CD4-positive, alpha-beta T cell (primary cell): ENCODE measurements at regions not wholly inside any gene's neighbourhood (a gene's known extent, or its start where the extent isn't known, plus 50 kb on each side); places are given as distances from the start of the nearest gene placed in this dataset.

Source experiments
- ATAC-seq: fragments of 200-7000 bp; cut with Tn5 transposase; one replicate; pipeline ENCODE4 v1.10.0; 2022; ENCODE audit warnings: mild to moderate bottlenecking; ENCODE audit not compliant: poor library complexity
- CTCF ChIA-PET: fragments of 350-600 bp; sonication (Branson Sonifier 250); formaldehyde crosslinking; loops from one replicate; lab custom pipeline; 2021; ENCODE audit warnings: antibody characterized with exemption, inconsistent platforms; lab: Charles Lee
- POLR2A ChIA-PET: fragments of 350-600 bp; sonication (Branson Sonifier 250); formaldehyde crosslinking; loops from one replicate; lab custom pipeline; 2021; ENCODE audit warnings: antibody characterized with exemption, inconsistent platforms; lab: Charles Lee
- DNase-seq, 14 experiments: peaks; one replicate each; pipeline ENCODE4 v3.0.0-alpha.2; 2013 to 2020; ENCODE audit warnings: mixed read lengths in 2 of 14
- H3K27ac ChIP-seq, 2 donors: one replicate each; pipeline versions ENCODE4 v1.5.1 to v1.7.0; 2013; ENCODE audit warnings: low read length in 2 of 2, low read depth in 1 of 2, mild to moderate bottlenecking in 1 of 2
- H3K27me3 ChIP-seq, 2 experiments: 1 replicate in 1 of 2; 2 replicates in 1 of 2; pipeline versions ENCODE4 v1.6.1 to v1.7.0; 2013; ENCODE audit warnings: low read length in 2 of 2, control low read depth in 1 of 2, mild to moderate bottlenecking in 1 of 2, moderate library complexity in 1 of 2; ENCODE audit not compliant: insufficient read depth in 2 of 2, control insufficient read depth in 1 of 2
- H3K36me3 ChIP-seq: one replicate; pipeline ENCODE4 v1.6.1; 2013; ENCODE audit warnings: low read length, control low read depth; ENCODE audit not compliant: insufficient read depth
- H3K4me1 ChIP-seq: one replicate; pipeline ENCODE4 v1.6.1; 2013; ENCODE audit warnings: low read length, control low read depth; ENCODE audit not compliant: insufficient read depth
- H3K4me3 ChIP-seq: one replicate; pipeline ENCODE4 v1.5.1; 2013; ENCODE audit warnings: mild to moderate bottlenecking, low read length, moderate library complexity
- H3K9me3 ChIP-seq, 2 experiments: 1 replicate in 1 of 2; 2 replicates in 1 of 2; pipeline versions ENCODE4 v1.6.1 to v1.7.0; 2013; ENCODE audit warnings: low read length in 2 of 2, mild to moderate bottlenecking in 2 of 2, control low read depth in 1 of 2, moderate library complexity in 1 of 2; ENCODE audit not compliant: control insufficient read depth in 1 of 2, insufficient read depth in 1 of 2
- H3K27ac Mint-ChIP-seq: one replicate; pipeline ENCODE4 v1.8.0; 2020; ENCODE audit warnings: mixed read lengths
- H3K27me3 Mint-ChIP-seq: one replicate; pipeline ENCODE4 v1.8.0; 2021; ENCODE audit warnings: mixed read lengths
- H3K36me3 Mint-ChIP-seq: one replicate; pipeline ENCODE4 v1.8.0; 2021; ENCODE audit warnings: low read depth, mixed read lengths
- H3K4me1 Mint-ChIP-seq: one replicate; pipeline ENCODE4 v1.8.0; 2021; ENCODE audit warnings: low read depth, mixed read lengths
- H3K4me3 Mint-ChIP-seq: one replicate; pipeline ENCODE4 v1.8.0; 2020; ENCODE audit warnings: mild to moderate bottlenecking, mixed read lengths
- H3K9me3 Mint-ChIP-seq: one replicate; pipeline ENCODE4 v1.8.0; 2020; ENCODE audit warnings: mixed read lengths
- CTCF ChIP-seq: fragments of 200-600 bp; IDR thresholded peaks from one replicate; pipeline ENCODE4 v1.8.0; 2022; ENCODE audit warnings: antibody characterized with exemption, mild to moderate bottlenecking
- intact Hi-C, 2 experiments: fragments of 100-400 bp; cut with DNase I in 1 of 2; cut with micrococcal nuclease in 1 of 2; formaldehyde crosslinking; loops; one replicate each; pipeline versions ENCODE4 v1.15.1 to v1.9.0; 2023 to 2025; cut with DNase I, micrococcal nuclease

GRCh38 chr11:129321076-129321475 is 54.6 kb upstream of the BARX2 start:
- Histone ChIP-seq H3K4me3 (no peak overlapping the region), H3K27me3 (no peaks in the 10 kb centered on the region), H3K4me1 (no peaks in the 10 kb centered on the region), H3K9me3 (no peaks in the 10 kb centered on the region), H3K27ac (no peak overlapping the region), H3K36me3 (no peaks in the 10 kb centered on the region)
- H3K4me3 Mint-ChIP-seq = no peak overlapping the region
- H3K9me3 Mint-ChIP-seq = no peaks in the 10 kb centered on the region
- no peaks in the 10 kb centered on the region for H3K36me3 Mint-ChIP-seq
- ATAC-seq (no peak), DNase-seq (no peak)
- ChIA-PET CTCF (interaction anchor here (1.1 kb wide), 1 partner anchor 11 kb away, joined by 3 read pairs; no protein-coding TSS in a partner anchor), POLR2A (no interaction called here)
- TF ChIP-seq CTCF = no peak
- no peak overlapping the region for H3K27ac Mint-ChIP-seq
- intact Hi-C loops = no loop called here
- peaks cover 11% of the 10 kb centered on the region for H3K4me1 Mint-ChIP-seq
- no peaks in the 10 kb centered on the region for H3K27me3 Mint-ChIP-seq

DNA sequence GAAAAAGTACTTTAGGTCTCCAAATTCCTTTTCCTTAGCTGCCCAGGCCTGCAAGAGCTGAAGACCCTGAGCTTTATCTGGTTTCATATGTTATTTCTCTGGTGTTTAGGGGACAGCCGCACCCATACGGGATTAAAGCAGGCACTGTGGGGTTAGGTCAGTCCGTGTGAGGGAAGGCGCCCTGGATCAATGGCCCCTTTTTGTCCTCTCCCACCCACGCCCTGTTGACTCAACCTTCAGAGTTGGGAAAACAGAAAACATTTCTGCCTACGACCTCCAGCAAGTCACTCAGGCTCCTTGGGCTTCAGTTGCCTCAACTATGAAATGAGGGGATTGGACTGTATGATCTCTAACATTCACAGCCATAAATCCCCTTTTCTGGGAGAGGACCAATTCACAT is 55.2 kb upstream of the BARX2 start:
- H3K27me3 ChIP-seq = no peaks in the 10 kb centered on the region
- H3K4me1 ChIP-seq = no peaks in the 10 kb centered on the region
- no peaks in the 10 kb centered on the region for H3K36me3 Mint-ChIP-seq
- no peak overlapping the region for H3K27ac Mint-ChIP-seq
- H3K4me3 Mint-ChIP-seq = no peak overlapping the region
- peaks cover 11% of the 10 kb centered on the region for H3K4me1 Mint-ChIP-seq
- no peak for TF ChIP-seq CTCF
- ChIA-PET CTCF (no interaction called here), POLR2A (no interaction called here)
- H3K4me3 ChIP-seq = no peak overlapping the region
- H3K27ac ChIP-seq = no peak overlapping the region
- ATAC-seq (no peak), DNase-seq (no peak)
- H3K27me3 Mint-ChIP-seq = no peaks in the 10 kb centered on the region
- H3K9me3 ChIP-seq = no peaks in the 10 kb centered on the region
- H3K36me3 ChIP-seq = no peaks in the 10 kb centered on the region
- intact Hi-C loops = no loop called here
- no peaks in the 10 kb centered on the region for H3K9me3 Mint-ChIP-seq

- Mint-ChIP-seq H3K27me3 (no peaks in the 10 kb centered on the region), H3K4me3 (no peak overlapping the region), H3K4me1 (peaks cover 11% of the 10 kb centered on the region), H3K9me3 (no peaks in the 10 kb centered on the region), H3K27ac (no peak overlapping the region), H3K36me3 (no peaks in the 10 kb centered on the region)
- intact Hi-C loops = no loop called here
- TF ChIP-seq CTCF = no peak
- H3K36me3 ChIP-seq = no peaks in the 10 kb centered on the region
- no peaks in the 10 kb centered on the region for H3K9me3 ChIP-seq
- H3K4me3 ChIP-seq = no peak overlapping the region
- H3K4me1 ChIP-seq = no peaks in the 10 kb centered on the region
- ATAC-seq (no peak), DNase-seq (no peak)
- no peaks in the 10 kb centered on the region for H3K27me3 ChIP-seq
- no peak overlapping the region for H3K27ac ChIP-seq
- CTCF ChIA-PET = interaction anchor here (0.6 kb wide), 1 partner anchor 14 kb away, joined by 3 read pairs; no protein-coding TSS in a partner anchor
- POLR2A ChIA-PET = no interaction called here
These were observed 55.9 kb upstream of the BARX2 start for GRCh38 chr11:129319751-129320150.
